Hepatocyte (in vitro differentiated cells): ENCODE measurements at regions not wholly inside any gene's neighbourhood (a gene's known extent, or its start where the extent isn't known, plus 50 kb on each side); places are given as distances from the start of the nearest gene placed in this dataset.

Source experiments
- DNase-seq: peaks from one replicate; pipeline ENCODE4 v3.0.0-alpha.2; 2016; ENCODE audit warnings: low spot score
- H2AFZ ChIP-seq: fragments of 200-600 bp; sonication (generic); 2 replicates; pipeline ENCODE4 v1.6.0; 2016; ENCODE audit warnings: antibody characterized with exemption, mild to moderate bottlenecking
- H3K27ac ChIP-seq: fragments of 200-600 bp; sonication (generic); 2 replicates; pipeline ENCODE4 v1.5.1; 2016; ENCODE audit warnings: mild to moderate bottlenecking
- H3K27me3 ChIP-seq: fragments of 200-600 bp; sonication (generic); 2 replicates; pipeline ENCODE4 v1.6.1; 2016
- H3K36me3 ChIP-seq: fragments of 200-600 bp; sonication (generic); replicated peaks from 2 replicates; pipeline ENCODE4 v1.5.1; 2016; ENCODE audit warnings: low read depth; ENCODE audit not compliant: insufficient read depth
- H3K4me1 ChIP-seq: fragments of 200-600 bp; sonication (generic); 2 replicates; pipeline ENCODE4 v1.5.1; 2016; ENCODE audit warnings: mild to moderate bottlenecking, moderate library complexity; ENCODE audit not compliant: insufficient read depth
- H3K4me2 ChIP-seq: fragments of 200-600 bp; sonication (generic); 2 replicates; pipeline ENCODE4 v1.6.0; 2016
- H3K4me3 ChIP-seq: fragments of 200-600 bp; sonication (generic); 2 replicates; pipeline ENCODE4 v1.5.1; 2016; ENCODE audit warnings: mild to moderate bottlenecking
- H3K79me2 ChIP-seq: fragments of 200-600 bp; sonication (generic); 2 replicates; pipeline ENCODE4 v1.6.0; 2017; ENCODE audit warnings: mild to moderate bottlenecking
- H3K9me2 ChIP-seq: fragments of 200-600 bp; sonication (generic); replicated peaks from 2 replicates; pipeline ENCODE4 v1.6.0; 2017; ENCODE audit warnings: mild to moderate bottlenecking; ENCODE audit not compliant: insufficient read depth
- H3K9me3 ChIP-seq: fragments of 200-600 bp; sonication (generic); 2 replicates; pipeline ENCODE4 v1.5.1; 2016; ENCODE audit warnings: low read depth, mild to moderate bottlenecking
- H4K20me1 ChIP-seq: fragments of 200-600 bp; sonication (generic); 2 replicates; pipeline ENCODE4 v1.6.0; 2016; ENCODE audit warnings: mild to moderate bottlenecking; ENCODE audit not compliant: insufficient read depth, poor library complexity, severe bottlenecking
- EZH2 ChIP-seq: fragments of 200-600 bp; sonication (generic); IDR thresholded peaks from 2 replicates; pipeline ENCODE4 v1.6.1; 2016; ENCODE audit warnings: antibody characterized with exemption, mild to moderate bottlenecking, borderline replicate concordance
- EZH2phosphoT487 ChIP-seq: fragments of 200-600 bp; sonication (generic); IDR thresholded peaks from one replicate; pipeline ENCODE4 v1.6.1; 2018; ENCODE audit warnings: antibody characterized with exemption, mild to moderate bottlenecking, low read depth, moderate library complexity; ENCODE audit not compliant: unreplicated experiment, severe bottlenecking
- WGBS: methylation state at CpG from one replicate; pipeline ENCODE4 v1.1.6; 2016; ENCODE audit warnings: low lambda C conversion rate; ENCODE audit errors: missing lambda C conversion rate; 5-methylcytosine and 5-hydroxymethylcytosine counted together
- TF ChIP-seq, protein P1 (sequence below): fragments of 200-600 bp; sonication (generic); IDR thresholded peaks from 2 replicates; pipeline ENCODE4 v1.5.1; 2016; ENCODE audit warnings: antibody characterized with exemption, mild to moderate bottlenecking; ENCODE audit not compliant: poor library complexity

DNA sequence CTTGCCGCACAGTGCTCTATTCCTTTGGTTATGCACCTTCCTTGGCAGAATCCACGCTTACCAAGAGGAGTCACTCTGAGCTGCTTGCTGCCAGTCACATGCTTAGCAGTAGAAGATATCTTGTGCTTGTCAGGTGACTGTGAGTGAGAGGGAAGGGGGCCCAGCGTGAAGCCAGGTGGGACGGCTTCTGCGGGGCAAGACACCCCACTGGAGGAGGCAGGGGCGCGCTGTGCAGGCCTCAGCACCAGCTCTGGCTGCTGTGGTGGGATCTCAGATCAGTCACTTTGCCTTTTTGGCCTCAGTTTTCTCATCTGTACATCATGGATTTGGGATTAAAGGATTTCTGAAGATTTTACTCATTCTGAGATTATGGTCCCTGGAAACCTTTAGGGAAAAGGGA lies 63.9 kb upstream of the B3GAT1 start:
- 78% methylated on average over 7 of the region's 7 CpGs for WGBS
- Histone ChIP-seq H3K27me3 (no peaks in the 10 kb centered on the region), H4K20me1 (no peaks in the 10 kb centered on the region)

DNA sequence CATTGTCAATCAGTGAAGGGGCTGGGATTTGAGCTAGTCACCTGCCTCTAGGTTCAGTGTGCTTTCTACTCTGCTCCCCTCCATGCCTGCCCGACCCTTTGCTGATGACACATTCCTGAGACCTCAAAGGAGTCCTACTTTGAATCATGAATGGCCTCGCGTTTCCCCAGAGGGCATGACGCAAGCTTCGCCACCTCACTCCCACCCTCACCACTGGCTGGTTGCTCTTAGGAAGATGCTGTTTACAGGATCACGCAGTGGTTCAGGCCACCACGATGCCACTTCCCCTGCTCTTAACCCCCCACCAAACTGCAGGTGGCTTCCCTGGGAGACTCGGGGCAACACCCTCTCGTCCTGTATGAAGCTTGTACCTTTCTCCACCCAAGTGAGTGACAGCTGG lies 62.9 kb upstream of the B3GAT1 start:
- H3K9me2 ChIP-seq = no peaks in the 10 kb centered on the region
- H3K4me2 ChIP-seq = no peak overlapping the region
- no peak overlapping the region for H3K27ac ChIP-seq
- no peaks in the 10 kb centered on the region for H3K9me3 ChIP-seq
- H3K4me1 ChIP-seq = no peaks in the 10 kb centered on the region
- 85% methylated on average over 9 of the region's 9 CpGs for WGBS
- no peak for TF ChIP-seq EZH2
- TF ChIP-seq, protein P1, sequence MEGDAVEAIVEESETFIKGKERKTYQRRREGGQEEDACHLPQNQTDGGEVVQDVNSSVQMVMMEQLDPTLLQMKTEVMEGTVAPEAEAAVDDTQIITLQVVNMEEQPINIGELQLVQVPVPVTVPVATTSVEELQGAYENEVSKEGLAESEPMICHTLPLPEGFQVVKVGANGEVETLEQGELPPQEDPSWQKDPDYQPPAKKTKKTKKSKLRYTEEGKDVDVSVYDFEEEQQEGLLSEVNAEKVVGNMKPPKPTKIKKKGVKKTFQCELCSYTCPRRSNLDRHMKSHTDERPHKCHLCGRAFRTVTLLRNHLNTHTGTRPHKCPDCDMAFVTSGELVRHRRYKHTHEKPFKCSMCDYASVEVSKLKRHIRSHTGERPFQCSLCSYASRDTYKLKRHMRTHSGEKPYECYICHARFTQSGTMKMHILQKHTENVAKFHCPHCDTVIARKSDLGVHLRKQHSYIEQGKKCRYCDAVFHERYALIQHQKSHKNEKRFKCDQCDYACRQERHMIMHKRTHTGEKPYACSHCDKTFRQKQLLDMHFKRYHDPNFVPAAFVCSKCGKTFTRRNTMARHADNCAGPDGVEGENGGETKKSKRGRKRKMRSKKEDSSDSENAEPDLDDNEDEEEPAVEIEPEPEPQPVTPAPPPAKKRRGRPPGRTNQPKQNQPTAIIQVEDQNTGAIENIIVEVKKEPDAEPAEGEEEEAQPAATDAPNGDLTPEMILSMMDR = no peak
- TF ChIP-seq EZH2phosphoT487 = no peak
- H3K27me3 ChIP-seq = no peaks in the 10 kb centered on the region
- H4K20me1 ChIP-seq = no peaks in the 10 kb centered on the region
- H3K79me2 ChIP-seq = no peaks in the 10 kb centered on the region
- no peak overlapping the region for H2AFZ ChIP-seq
- H3K36me3 ChIP-seq = no peaks in the 10 kb centered on the region
- no peak overlapping the region for H3K4me3 ChIP-seq
- DNase-seq = no peak

More for the DNA sequence above, 63.9 kb upstream of the B3GAT1 start:
- H3K36me3 ChIP-seq = no peaks in the 10 kb centered on the region
- H3K79me2 ChIP-seq = no peaks in the 10 kb centered on the region
- no peak for DNase-seq
- H3K9me3 ChIP-seq = no peaks in the 10 kb centered on the region
- TF ChIP-seq, protein P1 = no peak
- TF ChIP-seq EZH2 (no peak), EZH2phosphoT487 (no peak)
- no peaks in the 10 kb centered on the region for H3K9me2 ChIP-seq
- H3K27ac ChIP-seq = no peak overlapping the region
- H3K4me2 ChIP-seq = no peak overlapping the region
- no peaks in the 10 kb centered on the region for H3K4me1 ChIP-seq
- no peak overlapping the region for H2AFZ ChIP-seq
- H3K4me3 ChIP-seq = no peak overlapping the region

DNA sequence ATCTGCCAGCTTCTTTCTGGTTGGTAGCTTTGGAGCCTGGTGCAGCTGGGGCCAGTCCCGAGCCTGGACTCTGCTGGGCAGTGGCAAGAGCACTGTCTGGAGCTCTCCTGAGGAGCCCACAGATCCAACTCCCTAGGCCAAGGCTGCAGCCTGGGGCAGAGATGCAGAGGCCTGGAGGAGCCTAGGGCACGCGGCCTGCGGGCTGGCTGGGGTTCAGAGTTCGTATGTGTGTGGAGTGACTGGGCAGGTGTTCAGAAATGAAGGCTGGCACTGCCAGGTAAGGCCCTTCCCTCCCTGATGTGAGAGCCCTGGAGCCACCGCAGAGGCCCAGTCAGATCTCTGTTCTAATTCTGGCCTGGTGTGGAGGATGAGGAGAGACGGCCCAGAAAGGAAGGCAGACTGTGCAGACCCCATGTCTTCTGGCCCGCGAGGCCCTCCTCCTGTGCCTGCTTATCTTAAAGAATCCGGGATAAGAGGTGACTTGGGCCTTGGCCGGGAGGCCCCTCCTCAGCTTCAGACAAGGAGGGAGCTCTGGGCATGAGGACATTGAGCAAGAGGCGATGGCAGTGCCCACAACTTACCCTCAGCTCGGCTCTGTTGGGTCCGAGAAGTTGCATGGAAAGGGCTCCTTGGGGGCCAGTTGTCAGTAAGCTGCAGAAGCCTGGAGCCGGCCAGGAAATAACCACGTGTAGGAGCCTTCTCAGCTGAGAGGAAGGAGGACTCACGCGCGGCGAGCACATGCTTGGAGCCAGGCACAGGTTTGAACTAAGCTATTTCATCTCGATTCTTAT lies 62.2 kb upstream of the B3GAT1 start:
- WGBS = 91% methylated on average over 21 of the region's 21 CpGs
- no peaks in the 10 kb centered on the region for H3K27me3 ChIP-seq
- H3K4me2 ChIP-seq = no peak overlapping the region
- no peaks in the 10 kb centered on the region for H3K4me1 ChIP-seq
- H3K9me2 ChIP-seq = no peaks in the 10 kb centered on the region
- H2AFZ ChIP-seq = no peak overlapping the region
- H3K79me2 ChIP-seq = no peaks in the 10 kb centered on the region
- H4K20me1 ChIP-seq = no peaks in the 10 kb centered on the region
- no peaks in the 10 kb centered on the region for H3K9me3 ChIP-seq
- DNase-seq = no peak
- no peak overlapping the region for H3K27ac ChIP-seq
- no peak overlapping the region for H3K4me3 ChIP-seq
- TF ChIP-seq EZH2 (no peak), EZH2phosphoT487 (no peak)
- no peaks in the 10 kb centered on the region for H3K36me3 ChIP-seq

DNA sequence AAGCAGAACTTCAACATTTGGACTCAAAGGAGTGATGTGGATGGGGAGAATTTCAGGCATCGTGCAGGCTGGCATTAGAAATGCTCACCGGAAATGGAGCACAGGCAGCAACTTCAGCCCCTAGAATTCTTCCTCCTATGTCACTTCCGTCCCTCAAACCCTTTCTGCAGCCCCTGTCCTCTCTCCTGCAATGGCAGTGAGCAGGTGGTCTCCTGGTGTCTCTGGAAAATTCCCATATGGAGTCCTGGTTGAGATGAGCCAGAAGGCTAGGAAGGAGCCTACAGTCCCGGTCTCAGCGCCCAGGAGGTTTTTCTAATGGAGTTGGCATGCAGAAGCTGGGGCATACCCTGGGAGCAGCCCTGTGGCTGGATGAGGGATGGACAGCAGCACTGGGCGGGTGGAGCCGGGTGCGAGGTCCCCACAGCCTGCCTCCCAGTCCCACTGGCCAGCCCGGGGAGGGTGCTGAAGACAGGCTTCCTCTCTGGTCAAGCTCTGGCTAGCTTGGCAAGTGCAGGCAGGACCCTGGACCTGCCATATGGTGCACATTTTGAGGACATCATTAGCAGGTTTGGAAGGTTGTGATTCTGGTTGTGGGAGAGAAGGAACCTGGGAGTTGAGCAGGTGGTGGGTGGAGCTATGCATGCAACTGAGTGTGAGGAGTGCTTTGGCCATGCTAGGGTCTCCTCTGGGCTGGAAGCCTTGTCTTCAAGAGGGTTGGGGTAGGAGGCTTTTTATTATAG lies 59.8 kb upstream of the B3GAT1 start:
- Histone ChIP-seq H3K4me1 (peaks cover 5% of the 10 kb centered on the region), H3K9me2 (no peaks in the 10 kb centered on the region), H3K27ac (no peak overlapping the region), H3K36me3 (no peaks in the 10 kb centered on the region), H2AFZ (no peak overlapping the region), H3K9me3 (no peaks in the 10 kb centered on the region), H4K20me1 (no peaks in the 10 kb centered on the region), H3K4me3 (no peak overlapping the region), H3K27me3 (no peaks in the 10 kb centered on the region), H3K79me2 (no peaks in the 10 kb centered on the region), H3K4me2 (no peak overlapping the region)
- no peak for DNase-seq
- 88% methylated on average over 9 of the region's 9 CpGs for WGBS
- TF ChIP-seq EZH2 (no peak), EZH2phosphoT487 (no peak)
- TF ChIP-seq, protein P1 = no peak
